Gastrocnemius medialis (tissue), 4 donors: ENCODE measurements at regions not wholly inside any gene's neighbourhood (a gene's known extent, or its start where the extent isn't known, plus 50 kb on each side); places are given as distances from the start of the nearest gene placed in this dataset.

Source experiments
- CTCF ChIP-seq, 5 experiments: fragments of 450-650 bp in 3 of 5; fragments of 200-600 bp in 2 of 5; sonication (generic) in 2 of 5; IDR thresholded peaks in 4 of 5; conservative IDR thresholded peaks in 1 of 5; 1 replicate in 4 of 5; 2 replicates in 1 of 5; pipeline ENCODE4 v1.5.1; 2016 to 2019; ENCODE audit warnings: antibody characterized with exemption in 5 of 5, mild to moderate bottlenecking in 3 of 5, moderate library complexity in 3 of 5
- POLR2A ChIP-seq, 2 donors: fragments of 450-650 bp; IDR thresholded peaks; one replicate each; pipeline ENCODE4 v1.6.1; 2017; ENCODE audit warnings: antibody characterized with exemption in 2 of 2, mild to moderate bottlenecking in 2 of 2, moderate library complexity in 2 of 2

- TF ChIP-seq CTCF (IDR thresholded peaks at IDR 0.05 in 4 of 5, conservative IDR thresholded peaks at IDR 0.05 in 1 of 5): no peak
- no peak for TF ChIP-seq POLR2A (IDR thresholded peaks at IDR 0.05)
These were observed 498.2 kb upstream of the C1orf87 start for GRCh38 chr1:60571811-60572210.
